ENCODE measurements at regions not wholly inside any gene's neighbourhood (a gene's known extent, or its start where the extent isn't known, plus 50 kb on each side); places are given as distances from the start of the nearest gene placed in this dataset.

DNA sequence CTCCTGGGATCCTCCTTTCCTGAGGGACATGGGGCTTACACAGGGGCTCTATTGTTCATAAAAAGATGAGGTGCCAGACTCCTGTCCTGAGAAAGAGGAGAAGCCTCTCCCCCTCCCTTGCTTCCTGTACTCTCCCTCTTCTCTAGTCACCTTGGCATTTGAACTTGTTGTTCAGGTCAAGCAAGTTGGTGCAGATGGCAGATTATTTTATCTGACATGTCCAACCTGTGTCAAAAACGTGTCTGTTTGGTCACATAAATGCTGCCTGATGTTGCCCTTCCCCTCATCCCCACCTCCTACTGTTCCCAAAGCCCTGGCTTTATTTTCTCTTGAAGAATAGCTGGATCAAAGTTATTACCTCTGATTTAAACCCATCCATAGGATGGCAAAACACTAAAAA lies 154.8 kb downstream of the TMX1 start:
- DNase-seq (ENCODE audit: low read depth in 2 of 3, low spot score in 2 of 3) = no peak

DNA sequence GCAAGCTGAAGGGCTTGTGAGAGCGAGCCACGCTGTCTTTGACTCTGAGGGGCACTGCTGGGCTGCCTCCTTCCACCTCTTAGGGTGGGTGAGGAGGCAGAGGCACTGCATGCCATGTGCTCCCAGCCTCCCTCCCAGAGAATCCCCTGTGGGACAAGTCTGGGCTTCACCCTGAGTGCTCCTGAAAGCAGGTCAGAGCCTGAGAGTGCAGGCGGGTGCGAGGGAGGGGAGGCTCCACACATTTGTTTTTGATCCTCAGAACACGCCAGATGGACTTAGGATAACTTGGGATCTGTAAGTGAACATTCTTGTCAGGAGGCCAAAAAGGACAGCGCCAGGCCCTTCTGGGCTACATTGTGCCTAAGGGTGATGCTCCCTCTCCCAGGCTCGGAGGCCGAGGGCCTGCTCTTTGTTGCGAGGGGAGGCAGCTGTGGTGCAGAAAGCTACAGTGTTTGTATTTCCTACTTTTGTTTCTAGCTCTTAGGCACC lies 155.4 kb downstream of the TMX1 start:
- DNase-seq (ENCODE audit: low read depth in 2 of 3, low spot score in 2 of 3) = no peak

DNA sequence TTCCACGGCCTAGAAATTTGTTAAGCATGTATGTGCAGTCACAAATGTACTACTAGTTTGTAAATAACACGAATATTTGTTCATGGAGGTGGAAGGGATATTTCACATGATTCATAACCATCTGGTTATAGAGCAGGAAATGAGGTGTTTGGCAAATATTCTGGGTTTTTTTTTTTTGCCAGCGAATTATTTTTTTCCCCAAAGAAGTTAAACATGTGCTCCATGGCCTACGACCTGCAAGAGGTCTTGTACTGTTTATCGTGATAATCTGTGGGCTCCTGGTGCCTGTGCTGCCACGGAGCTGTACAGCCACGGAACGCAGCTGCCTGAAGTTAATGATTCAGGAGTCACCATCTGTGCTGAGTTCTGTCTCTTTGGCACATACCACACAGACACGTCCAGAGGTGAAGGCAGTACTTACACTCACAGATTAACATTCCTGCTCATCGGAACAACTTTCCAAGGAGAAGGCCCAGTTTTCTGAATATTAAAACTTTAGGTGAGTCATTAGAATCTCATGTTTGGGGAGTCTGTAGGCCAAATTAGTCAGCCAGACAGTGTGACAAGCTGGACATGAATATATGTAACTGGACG lies 156.3 kb downstream of the TMX1 start:
- no peak for DNase-seq (ENCODE audit: low read depth in 2 of 3, low spot score in 2 of 3)

DNA sequence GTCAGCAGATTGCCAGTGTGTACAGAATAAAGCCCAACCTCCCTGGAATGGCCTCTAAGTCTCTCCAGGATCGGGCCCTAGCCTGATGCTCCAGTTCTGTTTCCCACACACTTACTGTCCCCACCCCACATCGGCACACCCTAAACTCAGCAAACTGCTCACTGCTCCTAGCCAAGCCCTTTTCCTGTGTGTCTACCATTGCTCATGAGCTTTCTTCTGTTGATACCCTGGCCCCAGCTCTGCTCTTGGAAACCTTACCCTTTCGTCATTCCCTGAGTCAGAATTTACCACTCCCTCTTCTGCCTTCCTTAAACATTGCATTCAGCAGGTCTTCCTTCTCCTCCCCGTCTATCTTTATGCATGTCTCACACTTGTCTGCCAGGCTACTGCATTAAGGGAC lies 158.9 kb downstream of the TMX1 start:
- no peak for DNase-seq (ENCODE audit: low read depth in 2 of 3, low spot score in 2 of 3)

DNA sequence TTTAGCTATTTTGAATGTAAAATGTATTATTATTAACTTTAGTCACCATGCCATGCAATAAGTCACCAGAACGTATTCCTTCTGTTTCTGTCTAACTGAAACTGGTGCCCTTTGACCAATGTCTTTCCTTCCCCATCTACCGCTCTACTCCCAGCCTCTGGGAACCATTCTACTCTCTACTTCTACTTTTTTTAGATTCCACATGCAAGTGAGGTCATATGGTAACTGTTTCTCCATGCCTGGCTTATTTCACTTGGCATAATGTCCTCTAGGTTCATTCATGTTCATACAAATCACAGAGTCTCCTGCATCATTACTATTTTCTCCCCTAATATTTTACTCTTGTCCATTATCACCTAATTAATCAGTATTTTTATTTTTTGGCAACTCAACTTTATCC lies 160.1 kb downstream of the TMX1 start:
- DNase-seq (ENCODE audit: low read depth in 2 of 3, low spot score in 2 of 3) = no peak

DNA sequence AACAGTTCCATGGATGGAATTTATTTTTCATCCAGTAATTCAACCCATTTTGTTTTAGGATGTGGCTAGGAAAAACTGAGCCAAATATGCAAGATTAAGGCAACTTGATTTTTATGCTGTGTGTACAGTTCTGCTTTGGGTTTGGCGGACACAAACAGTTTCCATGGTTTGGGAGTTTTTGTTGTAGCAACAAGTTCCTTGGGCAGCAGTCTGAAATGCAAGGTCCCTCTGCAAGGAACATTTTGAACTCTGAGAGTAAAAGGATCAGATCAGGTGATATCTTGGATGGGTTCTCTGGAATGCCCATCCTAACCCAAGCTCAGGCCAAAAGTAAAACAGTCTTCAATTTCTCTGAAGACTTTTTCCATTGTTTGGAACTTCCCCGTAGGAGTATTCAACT lies 161.2 kb downstream of the TMX1 start:
- no peak for DNase-seq (ENCODE audit: low read depth in 2 of 3, low spot score in 2 of 3)

DNA sequence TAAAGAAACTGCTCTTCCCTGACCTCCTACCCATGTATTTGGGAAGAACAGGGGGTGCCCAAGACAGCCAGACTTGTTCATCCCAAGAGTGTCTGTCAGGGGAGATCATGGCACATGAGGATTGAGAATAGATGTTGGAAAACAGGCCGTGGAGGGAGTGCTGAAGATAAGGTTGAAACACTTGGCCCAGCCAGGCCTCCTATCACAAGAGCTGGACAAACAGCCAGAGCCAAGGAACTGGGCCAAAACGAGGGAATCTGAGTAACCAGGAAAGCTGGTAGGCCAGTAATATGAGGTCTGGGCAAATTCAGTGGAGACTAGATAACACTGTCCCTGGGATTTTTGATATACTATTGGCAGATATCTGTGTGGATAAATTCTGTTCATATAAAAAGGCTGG lies 161.7 kb downstream of the TMX1 start:
- no peak for DNase-seq (ENCODE audit: low read depth in 2 of 3, low spot score in 2 of 3)

DNA sequence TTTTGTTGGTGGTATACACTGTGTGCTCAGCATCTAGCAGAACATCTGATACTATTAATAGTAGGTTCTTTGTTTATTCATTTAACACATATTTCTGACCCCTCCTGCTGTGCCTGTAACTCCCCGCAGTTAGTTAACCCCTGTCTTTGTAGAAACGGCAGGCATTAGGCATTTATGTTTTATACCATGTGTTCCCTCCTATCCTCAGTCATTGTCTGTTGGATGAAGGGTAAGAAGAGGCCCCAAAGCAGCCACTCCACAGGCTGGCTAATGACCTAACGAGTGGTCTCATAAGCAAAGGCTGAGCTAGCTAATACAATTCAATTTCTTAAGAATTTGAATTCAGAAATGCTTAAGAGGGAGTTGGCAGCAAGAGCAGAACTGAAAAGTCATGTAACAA lies 170.8 kb downstream of the TMX1 start:
- DNase-seq (ENCODE audit: low read depth in 2 of 3, low spot score in 2 of 3) = no peak

DNA sequence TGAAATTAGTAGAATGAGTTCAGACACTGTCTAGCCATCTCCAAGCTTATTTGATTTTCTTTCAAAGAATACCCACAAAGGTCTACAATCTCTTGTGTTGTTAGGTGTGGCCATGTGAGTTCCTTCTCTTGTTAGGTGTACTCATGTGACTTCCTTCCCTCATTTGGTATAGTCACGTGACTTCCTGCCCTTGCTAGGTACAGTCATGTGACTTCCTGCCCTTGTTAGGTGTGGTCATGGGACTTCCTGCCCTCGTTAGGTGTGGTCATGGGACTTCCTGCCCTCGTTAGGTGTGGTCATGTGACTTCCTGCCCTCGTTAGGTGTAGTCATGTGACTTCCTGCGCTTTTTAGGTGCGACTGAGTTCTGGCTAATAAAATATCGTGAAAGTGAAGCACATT lies 179.6 kb downstream of the TMX1 start:
- peak; percentile 1 to 10 (median 3) for DNase-seq (ENCODE audit: low read depth in 2 of 3, low spot score in 2 of 3)

DNA sequence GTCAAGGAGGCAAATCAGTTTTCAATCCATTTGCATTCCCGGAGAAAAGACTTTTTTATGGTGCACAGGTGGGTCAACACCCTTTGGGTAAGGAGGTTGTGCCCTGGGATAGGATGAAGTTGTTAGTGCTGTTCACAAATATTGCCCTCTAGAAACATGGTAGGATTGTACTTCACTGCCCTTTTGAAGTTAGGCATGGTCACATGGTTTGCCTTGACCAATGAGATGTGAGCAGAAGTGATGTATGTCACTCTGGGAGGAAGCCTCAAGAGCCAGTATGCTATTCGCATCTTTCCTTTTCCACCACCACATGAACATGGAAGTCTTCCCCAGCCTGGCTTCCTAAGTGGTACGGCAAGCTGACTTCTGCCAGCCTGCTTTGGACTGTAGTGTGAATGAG lies 182.7 kb downstream of the TMX1 start:
- no peak for DNase-seq (ENCODE audit: low read depth in 2 of 3, low spot score in 2 of 3)

DNA sequence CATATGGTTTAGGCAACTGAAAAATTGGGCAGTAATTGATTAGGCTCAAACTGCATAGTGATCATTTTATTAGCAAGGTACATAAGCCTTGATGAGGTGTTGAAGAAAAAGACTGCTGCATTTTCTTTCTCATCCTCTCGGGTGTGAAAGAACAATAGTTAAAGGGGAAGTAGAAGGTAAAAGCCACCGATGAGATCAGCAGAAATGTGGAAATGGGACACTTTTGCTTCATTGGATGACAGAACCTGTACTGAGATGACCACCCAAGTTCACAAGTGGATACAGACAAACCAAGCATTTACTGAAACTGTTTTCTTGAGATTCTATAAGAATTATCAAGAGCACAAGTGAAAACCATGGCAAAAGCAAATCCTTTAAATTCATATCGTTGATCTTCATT lies 184.0 kb downstream of the TMX1 start:
- DNase-seq (ENCODE audit: low read depth in 2 of 3, low spot score in 2 of 3) = no peak

DNA sequence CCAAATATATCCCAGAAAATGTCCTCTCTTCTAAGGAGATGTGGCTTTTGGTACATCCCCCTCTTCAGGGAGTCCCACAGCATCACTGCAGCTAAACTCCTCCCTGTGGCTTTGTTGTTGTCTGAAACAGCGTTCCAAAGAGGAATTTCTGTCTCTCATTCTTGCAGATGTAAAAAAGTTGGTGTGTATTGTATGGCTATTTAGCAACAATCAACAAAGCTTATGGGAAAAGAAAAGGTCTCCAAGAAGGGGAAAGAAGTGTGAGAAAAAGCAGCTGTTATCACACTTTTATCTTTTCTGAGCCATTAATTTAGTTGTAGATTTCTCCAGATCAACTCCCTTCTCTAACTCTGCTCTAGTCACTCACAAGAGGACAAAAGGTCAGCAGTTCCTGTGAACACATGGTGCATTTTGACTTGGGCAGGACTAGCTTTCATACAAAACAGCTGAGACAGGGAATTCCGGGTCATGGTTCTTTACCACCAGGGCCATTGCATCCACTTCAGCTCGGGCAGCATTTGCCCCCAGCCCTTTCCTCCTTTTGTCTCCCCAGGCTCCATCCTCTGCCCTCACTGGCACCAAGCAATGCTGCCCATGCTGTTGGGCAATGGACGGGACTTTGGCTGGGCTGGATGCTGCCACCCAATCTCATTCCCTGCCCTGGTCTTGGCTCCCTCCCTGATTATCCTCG lies 184.7 kb downstream of the TMX1 start:
- no peak for DNase-seq (ENCODE audit: low read depth in 2 of 3, low spot score in 2 of 3)

DNA sequence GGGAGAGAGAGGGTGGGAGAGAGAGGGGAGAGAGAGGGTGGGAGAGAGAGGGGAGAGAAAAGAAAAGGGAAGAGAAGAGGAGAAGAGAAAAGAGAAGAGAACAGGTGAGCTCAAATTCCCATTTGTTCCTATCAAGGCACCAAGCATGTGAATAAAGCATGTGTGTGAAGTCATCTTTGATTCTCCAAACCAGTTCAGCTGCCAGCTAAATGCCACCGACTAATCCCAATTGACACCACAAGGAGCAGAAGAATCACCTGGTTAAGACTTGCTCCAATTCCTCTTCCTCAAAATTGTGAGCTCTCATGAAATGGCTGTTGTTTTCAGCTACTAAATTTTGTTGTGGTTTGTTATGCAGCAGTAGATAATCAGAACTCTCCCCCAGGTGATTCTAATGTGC lies 188.9 kb downstream of the TMX1 start:
- no peak for DNase-seq (ENCODE audit: low read depth in 2 of 3, low spot score in 2 of 3)

DNA sequence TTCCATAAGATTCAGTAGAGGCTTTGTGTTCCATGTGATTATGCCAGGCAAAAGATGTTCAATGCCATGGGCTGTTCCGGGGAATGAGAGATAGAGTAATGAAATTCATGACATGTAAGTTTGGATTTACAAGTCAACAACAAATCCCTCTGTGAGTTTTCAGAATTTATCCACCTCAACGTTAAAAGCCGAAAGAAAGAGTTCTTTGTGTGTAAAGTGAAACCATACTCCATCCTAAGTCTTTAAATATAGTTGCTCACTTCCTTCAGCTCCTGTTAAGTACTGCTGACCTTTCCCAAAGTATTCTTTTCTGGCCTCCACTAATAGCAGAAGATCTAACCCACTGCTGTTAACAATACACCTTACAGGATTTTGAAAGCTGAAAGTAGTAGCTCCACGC lies 190.0 kb downstream of the TMX1 start:
- no peak for DNase-seq (ENCODE audit: low read depth in 2 of 3, low spot score in 2 of 3)

DNA sequence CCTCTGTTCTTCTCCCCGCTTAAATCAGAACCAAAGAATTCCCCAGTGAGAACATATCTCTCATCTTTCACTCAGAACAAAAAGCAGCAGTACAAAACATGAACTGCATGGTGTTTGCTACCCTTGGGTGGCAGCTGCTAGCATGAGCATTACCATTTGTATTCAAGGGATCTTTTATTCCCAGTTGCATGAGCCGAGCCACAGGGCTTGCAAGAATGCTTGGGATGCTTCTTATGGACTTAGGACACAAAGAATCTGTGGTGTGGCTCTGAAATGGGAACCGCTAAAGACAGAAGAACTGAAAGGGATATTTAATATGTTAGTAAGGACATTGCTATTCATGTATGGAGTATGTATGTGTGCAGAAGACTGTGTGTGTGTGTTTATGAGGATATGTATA lies 190.6 kb downstream of the TMX1 start:
- no peak for DNase-seq (ENCODE audit: low read depth in 2 of 3, low spot score in 2 of 3)

DNA sequence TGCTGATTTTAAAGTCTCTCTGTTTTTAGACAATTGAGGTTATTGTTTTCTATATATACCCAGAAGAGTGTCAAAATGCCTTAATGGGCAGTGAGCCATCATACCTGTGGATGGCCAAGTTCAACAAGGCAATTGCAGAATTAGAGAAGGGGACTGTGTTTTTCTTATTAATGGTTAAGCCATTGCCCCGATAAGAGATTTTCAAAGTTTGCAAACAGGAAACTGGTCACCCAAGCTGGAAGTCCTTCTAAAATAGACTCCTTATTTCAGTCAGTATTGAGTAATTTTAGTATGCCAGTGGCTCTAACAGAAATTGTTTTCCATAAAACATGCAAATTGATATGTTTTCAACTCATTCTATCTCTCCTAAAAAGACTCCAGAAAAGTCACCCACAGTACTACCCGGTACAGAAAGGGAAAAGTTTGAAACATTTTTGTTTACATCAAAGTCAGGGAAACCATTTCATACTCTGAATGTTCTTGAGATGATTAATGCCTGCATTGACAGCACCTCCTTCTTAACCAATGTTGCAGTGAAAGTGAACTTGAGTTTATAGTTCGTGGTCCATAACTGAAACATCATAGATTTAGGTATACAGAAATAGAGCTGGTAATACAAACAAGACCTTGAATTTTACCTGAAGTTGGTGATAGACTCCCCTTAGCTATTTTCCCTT lies 191.1 kb downstream of the TMX1 start:
- no peak for DNase-seq (ENCODE audit: low read depth in 2 of 3, low spot score in 2 of 3)

DNA sequence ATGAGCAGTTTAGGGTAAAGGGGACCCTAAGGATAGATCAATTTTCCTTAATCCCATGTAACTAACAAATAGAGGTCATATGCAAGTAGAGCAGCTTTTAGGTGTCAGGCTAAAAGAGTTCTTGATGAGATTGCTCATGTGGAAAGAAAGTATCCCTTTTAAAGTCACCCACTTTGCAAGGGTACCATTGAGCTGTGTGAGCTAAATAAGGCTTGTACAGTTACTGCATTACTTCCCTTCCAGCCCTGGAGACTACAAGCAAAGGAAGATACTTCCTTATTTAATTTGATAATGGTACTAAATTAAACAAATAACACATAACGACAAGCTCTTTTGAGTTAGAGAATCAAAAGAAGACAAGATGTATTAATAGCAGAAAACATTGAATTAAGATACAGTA lies 191.7 kb downstream of the TMX1 start:
- no peak for DNase-seq (ENCODE audit: low read depth in 2 of 3, low spot score in 2 of 3)

DNA sequence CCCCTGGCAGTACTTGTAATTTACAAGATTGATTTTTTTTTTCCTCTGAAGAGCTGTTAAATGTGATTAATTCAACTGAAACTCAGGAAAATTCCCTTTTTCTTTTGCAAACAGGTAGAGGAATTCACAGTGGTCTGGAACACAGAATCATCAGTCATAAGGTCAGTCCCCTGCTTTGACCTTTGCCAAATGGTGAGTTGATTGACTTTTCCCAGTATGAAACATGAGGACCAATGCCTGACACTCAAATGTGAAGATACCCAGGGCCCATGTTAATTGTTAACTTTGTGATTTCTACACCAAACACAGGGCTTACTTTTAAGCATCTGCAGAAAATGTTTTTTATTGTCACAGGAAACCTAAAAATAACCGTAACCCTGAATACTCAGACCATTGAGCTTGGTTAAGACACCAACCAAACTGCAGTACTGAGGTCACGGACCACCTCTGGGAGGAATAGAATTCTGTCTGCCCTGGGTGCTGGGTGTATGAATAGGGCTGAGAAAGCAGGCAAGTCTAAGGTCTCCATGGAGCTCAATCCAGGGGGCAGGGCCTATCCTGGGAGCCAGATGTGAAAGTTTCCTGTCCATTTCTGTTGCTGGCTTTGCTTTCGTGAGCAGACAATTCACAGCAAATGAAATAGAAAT lies 192.4 kb downstream of the TMX1 start:
- DNase-seq (ENCODE audit: low read depth in 2 of 3, low spot score in 2 of 3) = no peak

DNA sequence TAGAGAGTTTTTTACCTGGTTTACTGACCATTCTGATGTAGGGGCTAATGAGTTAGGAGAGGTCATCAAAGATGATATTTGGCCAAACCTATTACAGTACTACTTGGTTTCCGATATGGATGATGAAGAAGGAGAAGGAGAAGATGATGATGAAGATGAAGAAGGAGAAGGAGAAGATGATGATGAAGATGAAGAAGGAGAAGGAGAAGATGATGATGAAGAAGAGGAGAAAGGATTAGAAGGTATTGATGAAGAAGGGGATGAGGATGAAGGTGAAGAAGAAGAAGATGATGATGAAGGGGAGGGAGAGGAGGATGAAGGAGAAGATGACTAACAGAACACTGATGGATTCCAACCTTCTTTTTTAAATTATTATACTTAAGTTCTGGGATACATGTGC lies 196.6 kb downstream of the TMX1 start:
- DNase-seq (ENCODE audit: low read depth in 2 of 3, low spot score in 2 of 3) = no peak

DNA sequence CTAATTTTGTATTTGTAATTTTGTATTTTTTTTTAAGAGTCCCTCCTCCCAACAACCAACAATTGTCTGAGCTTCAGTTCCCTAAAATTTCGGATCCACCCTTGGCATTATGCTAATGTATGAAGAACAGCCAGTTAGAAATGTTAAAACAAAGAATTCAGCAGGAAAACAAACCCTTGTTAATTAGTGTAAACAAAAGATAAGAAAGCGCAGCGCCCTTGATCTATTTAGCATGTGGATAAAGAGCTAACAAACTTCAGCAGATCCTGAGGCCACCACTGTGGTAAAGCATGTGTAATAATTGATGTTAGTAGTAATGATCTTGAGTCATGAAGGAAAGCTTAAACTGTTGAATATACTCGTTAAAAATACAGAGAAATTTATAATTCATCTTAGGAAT lies 199.8 kb downstream of the TMX1 start:
- DNase-seq (ENCODE audit: low read depth in 2 of 3, low spot score in 2 of 3) = no peak

DNA sequence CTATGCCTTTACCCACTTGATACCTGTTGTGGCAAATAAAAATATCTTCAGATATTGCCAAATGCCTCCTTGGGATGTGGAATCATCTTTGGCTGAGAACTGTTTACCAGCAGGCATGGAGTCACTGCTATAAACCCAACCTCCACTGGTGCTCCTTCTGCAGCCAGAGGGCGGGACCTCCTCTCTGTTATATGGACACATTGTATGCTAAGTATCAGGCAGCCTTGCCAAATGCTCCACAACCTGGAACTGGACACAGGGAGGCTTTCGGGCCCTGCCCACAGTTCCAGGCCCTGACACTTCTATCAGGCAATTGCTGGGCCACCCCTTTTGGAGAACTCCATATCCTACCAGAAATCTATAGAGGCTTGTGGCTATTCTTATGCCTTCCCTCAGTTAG lies 201.0 kb downstream of the TMX1 start:
- DNase-seq (ENCODE audit: low read depth in 2 of 3, low spot score in 2 of 3) = no peak
